ENCODE measurements at regions not wholly inside any gene's neighbourhood (a gene's known extent, or its start where the extent isn't known, plus 50 kb on each side); places are given as distances from the start of the nearest gene placed in this dataset.

GRCh38 chr18:61953641-61954040, 60.8 kb upstream of the RNF152 start:
- FAIRE-seq (no peak), DNase-seq (ENCODE audit: low read depth in 1 of 2, low spot score in 1 of 2) (no peak), ATAC-seq (no peak)
- CTCF ChIA-PET = interaction anchor here (0.9 kb wide), 1 partner anchor 13 kb away, joined by 3 read pairs; no protein-coding TSS in a partner anchor
- H3K4me1 ChIP-seq = no peaks in the 10 kb centered on the region
- H3K4me2 ChIP-seq = no peak overlapping the region
- POLR2A ChIA-PET = no interaction called here
- H3K9me3 ChIP-seq = no peaks in the 10 kb centered on the region
- no peak overlapping the region for H3K27ac ChIP-seq
- H3K4me3 ChIP-seq = no peak overlapping the region
- TF ChIP-seq HOXA7 (CRISPR knock-in tag; IDR thresholded peaks at IDR 0.05) (no peak), HOXB13 (CRISPR knock-in tag; IDR thresholded peaks at IDR 0.05; ENCODE audit: low read depth) (no peak)
- WGBS (ENCODE audit: missing lambda C conversion rate) = 34% methylated on average over 5 of the region's 5 CpGs

DNA sequence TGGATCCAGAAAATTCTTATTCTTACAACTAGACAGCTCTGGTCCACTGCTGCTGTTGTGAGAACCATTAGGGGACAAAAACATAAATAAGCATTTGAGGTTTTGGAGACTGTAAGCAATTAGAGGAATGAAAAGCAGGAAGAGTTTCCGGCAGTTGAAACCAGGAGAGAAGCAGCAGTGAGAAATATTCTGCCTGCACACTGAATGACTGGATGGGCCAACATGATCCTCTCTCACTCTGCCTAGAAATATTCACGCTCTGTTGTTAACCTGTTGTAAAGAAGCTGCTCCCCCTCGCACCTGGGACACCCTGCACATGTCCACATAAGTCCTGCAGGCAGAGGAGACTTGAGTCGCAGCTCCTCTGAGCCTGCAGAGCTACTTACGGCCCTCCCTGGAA, 60.4 kb upstream of the RNF152 start:
- WGBS (ENCODE audit: missing lambda C conversion rate) = 45% methylated on average over 4 of the region's 5 CpGs
- H3K4me2 ChIP-seq = no peak overlapping the region
- no peak overlapping the region for H3K27ac ChIP-seq
- CTCF ChIA-PET = interaction anchor here (0.9 kb wide), 1 partner anchor 12 kb away, joined by 3 read pairs; no protein-coding TSS in a partner anchor
- FAIRE-seq = no peak
- DNase-seq (ENCODE audit: low read depth in 1 of 2, low spot score in 1 of 2) = no peak
- H3K4me3 ChIP-seq = no peak overlapping the region
- no peak for TF ChIP-seq E2F6 (IDR thresholded peaks at IDR 0.05; ENCODE audit: borderline replicate concordance, low read depth)
- TF ChIP-seq KDM5A (IDR thresholded peaks at IDR 0.05) = no peak
- no peak for TF ChIP-seq SMC3 (IDR thresholded peaks at IDR 0.05)
- no peak for TF ChIP-seq RFX5 (IDR thresholded peaks at IDR 0.05)
- TF ChIP-seq MAZ (IDR thresholded peaks at IDR 0.05; ENCODE audit: borderline replicate concordance, low read depth, low read length) = no peak
- TF ChIP-seq HOXB5 (CRISPR knock-in tag; IDR thresholded peaks at IDR 0.05) = no peak
- no peak for TF ChIP-seq NFE2L2 (conservative IDR thresholded peaks at IDR 0.05; ENCODE audit: low read length)
- no peak for TF ChIP-seq EHF (CRISPR knock-in tag; IDR thresholded peaks at IDR 0.05)
- TF ChIP-seq, protein P1, sequence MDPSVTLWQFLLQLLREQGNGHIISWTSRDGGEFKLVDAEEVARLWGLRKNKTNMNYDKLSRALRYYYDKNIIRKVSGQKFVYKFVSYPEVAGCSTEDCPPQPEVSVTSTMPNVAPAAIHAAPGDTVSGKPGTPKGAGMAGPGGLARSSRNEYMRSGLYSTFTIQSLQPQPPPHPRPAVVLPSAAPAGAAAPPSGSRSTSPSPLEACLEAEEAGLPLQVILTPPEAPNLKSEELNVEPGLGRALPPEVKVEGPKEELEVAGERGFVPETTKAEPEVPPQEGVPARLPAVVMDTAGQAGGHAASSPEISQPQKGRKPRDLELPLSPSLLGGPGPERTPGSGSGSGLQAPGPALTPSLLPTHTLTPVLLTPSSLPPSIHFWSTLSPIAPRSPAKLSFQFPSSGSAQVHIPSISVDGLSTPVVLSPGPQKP (IDR thresholded peaks at IDR 0.05; ENCODE audit: low read depth, low read length) = no peak
- TF ChIP-seq BHLHE40 (IDR thresholded peaks at IDR 0.05; ENCODE audit: low read depth, low read length) = no peak
- TF ChIP-seq CHD4 (IDR thresholded peaks at IDR 0.05; ENCODE audit: borderline replicate concordance) = no peak
- no peak for TF ChIP-seq FOXS1 (CRISPR knock-in tag; IDR thresholded peaks at IDR 0.05)
- TF ChIP-seq CTCF (IDR thresholded peaks at IDR 0.05) = no peak
- no peak for TF ChIP-seq HOXA7 (CRISPR knock-in tag; IDR thresholded peaks at IDR 0.05)
- TF ChIP-seq KDM1A (IDR thresholded peaks at IDR 0.05; ENCODE audit: low read depth) = no peak
- no peak for TF ChIP-seq POLR2A (IDR thresholded peaks at IDR 0.05; ENCODE audit: low read length)
- no peak for TF ChIP-seq RAD21 (conservative IDR thresholded peaks at IDR 0.05 in 1 of 2, IDR thresholded peaks at IDR 0.05 in 1 of 2)
- POLR2A ChIA-PET = no interaction called here
- H3K4me1 ChIP-seq = no peaks in the 10 kb centered on the region
- no peaks in the 10 kb centered on the region for H3K9me3 ChIP-seq
- ATAC-seq = no peak

- POLR2A ChIA-PET = no interaction called here
- no peak for ATAC-seq
- Histone ChIP-seq H3K9me3 (no peaks in the 10 kb centered on the region), H3K27ac (no peak overlapping the region), H3K4me2 (no peak overlapping the region), H3K4me3 (no peak overlapping the region), H3K4me1 (no peaks in the 10 kb centered on the region)
- WGBS (ENCODE audit: missing lambda C conversion rate) = 63% methylated on average over 6 of the region's 6 CpGs
- DNase-seq (ENCODE audit: low read depth in 1 of 2, low spot score in 1 of 2) = no peak
- CTCF ChIA-PET = no interaction called here
- FAIRE-seq = no peak
- TF ChIP-seq SREBF2 (IDR thresholded peaks at IDR 0.05) = no peak
- TF ChIP-seq REST (IDR thresholded peaks at IDR 0.05) = no peak
- TF ChIP-seq RNF2 (IDR thresholded peaks at IDR 0.05; ENCODE audit: borderline replicate concordance, low read depth) = no peak
- no peak for TF ChIP-seq E2F6 (IDR thresholded peaks at IDR 0.05; ENCODE audit: borderline replicate concordance, low read depth)
- TF ChIP-seq HMGXB4 (CRISPR knock-in tag; IDR thresholded peaks at IDR 0.05; ENCODE audit: borderline replicate concordance) = no peak
- no peak for TF ChIP-seq RARB (CRISPR knock-in tag; IDR thresholded peaks at IDR 0.05)
- no peak for TF ChIP-seq TP53 (CRISPR knock-in tag; IDR thresholded peaks at IDR 0.05)
- no peak for TF ChIP-seq PHF8 (IDR thresholded peaks at IDR 0.05; ENCODE audit: borderline replicate concordance, low read depth)
- TF ChIP-seq ESRRA (IDR thresholded peaks at IDR 0.05; ENCODE audit: borderline replicate concordance, low read length) = no peak
Measured at GRCh38 chr18:61951396-61951795, 58.6 kb upstream of the RNF152 start.
